ENCODE measurements at regions not wholly inside any gene's neighbourhood (a gene's known extent, or its start where the extent isn't known, plus 50 kb on each side); places are given as distances from the start of the nearest gene placed in this dataset.
"Not testable (repeated sequence)": the region's sequence is repeated elsewhere in the genome, so short reads cannot be mapped to it uniquely, and the experiment has no call there.

DNA sequence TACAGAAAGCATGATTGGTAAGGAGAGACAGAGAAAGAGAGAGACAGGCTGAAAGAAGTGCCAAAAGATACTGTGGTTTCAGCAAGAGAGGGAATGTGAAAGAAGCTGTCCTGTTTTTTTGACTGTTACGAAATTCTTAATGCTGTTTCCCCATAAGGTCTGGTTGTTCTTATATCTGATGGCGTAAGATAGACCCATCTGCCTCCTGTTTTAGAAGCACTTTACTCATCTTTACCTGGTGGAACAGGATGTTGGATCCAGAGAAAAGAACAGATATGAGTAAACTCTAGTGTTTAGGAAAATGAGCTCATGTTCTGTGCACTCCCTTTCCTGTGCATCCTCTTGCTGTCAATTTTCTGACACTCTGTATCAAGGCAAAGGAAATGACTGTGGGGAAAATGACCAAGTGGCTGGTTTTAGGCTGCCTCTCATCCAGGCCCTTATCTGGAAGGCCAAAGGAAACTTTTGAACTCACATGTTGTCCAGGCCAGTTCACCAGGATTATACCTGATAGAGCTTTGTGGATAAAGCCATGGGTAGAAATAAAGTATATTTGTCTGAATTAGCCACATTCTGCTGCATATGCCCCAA lies 311.7 kb upstream of the HTR2C start:
- no peaks in the 10 kb centered on the region for H3K36me3 Mint-ChIP-seq (ENCODE audit: low read depth)
- H3K4me3 Mint-ChIP-seq, result no peak overlapping the region
- DNase-seq (no peak), ATAC-seq (no peak)
- ChIA-PET POLR2A (no interaction called here), CTCF (no interaction called here)
- no peaks in the 10 kb centered on the region for H3K27me3 Mint-ChIP-seq
- H3K9me3 Mint-ChIP-seq (ENCODE audit: low read depth), result no peaks in the 10 kb centered on the region
- no peaks in the 10 kb centered on the region for H3K4me1 Mint-ChIP-seq
- intact Hi-C loops (cut with DNase I, micrococcal nuclease), result no loop called here
- H3K27ac Mint-ChIP-seq, result no peak overlapping the region

DNA sequence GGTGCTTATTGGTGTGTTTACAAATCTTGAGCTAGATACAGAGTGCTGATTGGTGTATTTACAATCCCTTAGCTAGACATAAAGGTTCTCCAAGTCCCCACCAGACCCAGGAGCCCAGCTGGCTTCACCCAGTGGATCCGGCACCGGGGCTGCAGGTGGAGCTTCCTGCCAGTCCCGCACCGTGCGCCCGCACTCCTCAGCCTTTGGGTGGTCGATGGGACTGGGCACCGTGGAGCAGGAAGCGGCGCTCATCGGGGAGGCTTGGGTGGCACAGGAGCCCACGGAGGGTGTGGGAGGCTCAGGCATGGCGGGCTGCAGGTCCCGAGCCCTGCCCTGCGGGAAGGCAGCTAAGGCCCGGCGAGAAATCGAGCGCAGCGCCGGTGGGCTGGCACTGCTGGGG lies 313.5 kb upstream of the HTR2C start:
- CTCF ChIA-PET; H3K27me3 Mint-ChIP-seq; H3K4me1 Mint-ChIP-seq; DNase-seq; intact Hi-C loops (cut with DNase I, micrococcal nuclease); ATAC-seq; H3K36me3 Mint-ChIP-seq (ENCODE audit: low read depth); H3K27ac Mint-ChIP-seq; H3K4me3 Mint-ChIP-seq; H3K9me3 Mint-ChIP-seq (ENCODE audit: low read depth); POLR2A ChIA-PET: not testable (repeated sequence)

DNA sequence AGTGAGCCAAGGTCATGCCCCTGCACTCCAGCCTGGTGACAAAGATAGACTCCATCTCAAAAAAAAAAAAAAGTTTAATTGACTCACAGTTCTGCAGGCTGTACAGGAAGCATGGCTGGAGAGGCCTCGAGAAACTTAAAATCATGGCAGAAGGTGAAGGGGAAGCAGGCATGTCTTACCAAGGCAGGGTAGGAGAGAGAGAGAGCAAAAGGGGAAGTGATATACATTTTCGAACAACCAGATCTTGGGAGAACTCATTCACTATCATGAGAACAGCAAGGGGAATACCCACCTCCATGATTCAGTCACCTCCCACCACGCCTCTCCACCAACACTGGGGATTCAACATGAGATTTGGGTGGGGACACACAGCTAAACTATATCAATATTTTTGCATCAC lies 315.2 kb upstream of the HTR2C start:
- H3K4me3 Mint-ChIP-seq, result no peak overlapping the region
- no peaks in the 10 kb centered on the region for H3K4me1 Mint-ChIP-seq
- no peaks in the 10 kb centered on the region for H3K36me3 Mint-ChIP-seq (ENCODE audit: low read depth)
- ATAC-seq (no peak), DNase-seq (no peak)
- ChIA-PET POLR2A (no interaction called here), CTCF (no interaction called here)
- no peaks in the 10 kb centered on the region for H3K9me3 Mint-ChIP-seq (ENCODE audit: low read depth)
- no peak overlapping the region for H3K27ac Mint-ChIP-seq
- no peaks in the 10 kb centered on the region for H3K27me3 Mint-ChIP-seq
- intact Hi-C loops (cut with DNase I, micrococcal nuclease), result no loop called here

DNA sequence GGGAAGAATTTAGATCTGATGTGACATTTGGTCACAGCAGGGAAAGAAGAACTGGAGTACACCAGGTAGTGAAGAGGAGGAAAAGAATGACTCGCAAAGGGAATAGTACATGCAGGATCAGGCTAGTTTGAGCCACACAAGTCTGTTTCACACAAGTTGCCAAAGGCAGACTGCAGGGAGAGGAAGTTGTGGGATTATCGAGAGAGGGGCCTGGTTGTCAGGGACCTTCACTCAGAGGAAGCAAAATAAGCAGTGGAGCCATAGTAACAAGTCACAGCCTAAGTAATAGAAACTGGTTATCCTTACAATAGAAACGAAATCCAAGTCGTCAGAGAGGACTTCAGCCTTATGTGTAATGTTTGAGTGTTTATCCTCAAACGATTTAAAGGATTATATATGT lies 316.7 kb upstream of the HTR2C start:
- H3K27me3 Mint-ChIP-seq, result no peaks in the 10 kb centered on the region
- no peak for ATAC-seq
- DNase-seq, result no peak
- intact Hi-C loops (cut with DNase I, micrococcal nuclease), result no loop called here
- no peak overlapping the region for H3K27ac Mint-ChIP-seq
- ChIA-PET POLR2A (no interaction called here), CTCF (no interaction called here)
- H3K9me3 Mint-ChIP-seq (ENCODE audit: low read depth), result no peaks in the 10 kb centered on the region
- H3K4me3 Mint-ChIP-seq, result no peak overlapping the region
- H3K36me3 Mint-ChIP-seq (ENCODE audit: low read depth), result no peaks in the 10 kb centered on the region
- H3K4me1 Mint-ChIP-seq, result no peaks in the 10 kb centered on the region

DNA sequence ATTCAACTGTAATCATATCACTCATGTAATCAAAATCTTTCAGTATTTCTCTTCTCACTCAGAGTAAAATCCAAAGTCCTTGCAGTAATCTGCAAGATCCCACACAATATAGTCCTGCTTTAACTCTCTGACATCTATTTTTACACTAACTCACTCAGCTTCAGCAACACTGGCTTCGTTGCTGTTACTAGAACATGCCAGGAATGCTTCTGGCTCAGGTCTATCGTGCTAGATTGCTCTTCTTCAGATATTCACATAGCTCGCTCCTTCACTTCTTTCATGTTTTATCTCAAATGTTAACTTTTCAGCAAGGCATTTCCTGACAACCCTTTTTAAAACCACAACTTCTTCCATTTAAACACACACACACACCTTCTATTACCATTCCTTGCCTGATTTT lies 331.7 kb upstream of the HTR2C start:
- ChIA-PET POLR2A (no interaction called here), CTCF (no interaction called here)
- Mint-ChIP-seq H3K4me1 (no peaks in the 10 kb centered on the region), H3K36me3 (ENCODE audit: low read depth) (no peaks in the 10 kb centered on the region), H3K27ac (no peak overlapping the region), H3K9me3 (ENCODE audit: low read depth) (peaks cover 5% of the 10 kb centered on the region), H3K27me3 (no peaks in the 10 kb centered on the region), H3K4me3 (no peak overlapping the region)
- no peak for ATAC-seq
- intact Hi-C loops (cut with DNase I, micrococcal nuclease), result no loop called here
- DNase-seq, result no peak

DNA sequence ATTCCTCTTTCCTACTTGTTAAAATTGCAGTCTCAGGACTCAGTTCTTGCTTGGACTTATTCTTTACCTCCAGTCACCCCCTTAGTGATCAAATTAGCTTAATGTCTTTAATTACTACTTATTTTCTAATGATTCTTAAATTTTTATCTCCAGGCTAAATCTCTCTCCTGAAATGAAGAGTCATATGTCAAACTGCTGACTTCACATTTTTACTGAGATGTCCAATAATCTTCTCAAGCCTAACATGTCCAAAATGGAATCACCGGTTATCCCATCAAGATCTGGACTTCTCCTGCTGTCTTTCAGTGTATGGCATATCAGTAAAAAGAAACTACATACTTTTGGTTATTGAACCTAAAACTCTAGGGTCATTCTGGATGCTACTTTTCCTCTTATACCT lies 332.3 kb upstream of the HTR2C start:
- intact Hi-C loops (cut with DNase I, micrococcal nuclease), result no loop called here
- H3K9me3 Mint-ChIP-seq (ENCODE audit: low read depth), result peaks cover 5% of the 10 kb centered on the region
- CTCF ChIA-PET, result no interaction called here
- H3K4me1 Mint-ChIP-seq, result no peaks in the 10 kb centered on the region
- no peaks in the 10 kb centered on the region for H3K27me3 Mint-ChIP-seq
- no peak for ATAC-seq
- POLR2A ChIA-PET, result no interaction called here
- no peak overlapping the region for H3K4me3 Mint-ChIP-seq
- DNase-seq, result no peak
- no peak overlapping the region for H3K27ac Mint-ChIP-seq
- H3K36me3 Mint-ChIP-seq (ENCODE audit: low read depth), result no peaks in the 10 kb centered on the region

DNA sequence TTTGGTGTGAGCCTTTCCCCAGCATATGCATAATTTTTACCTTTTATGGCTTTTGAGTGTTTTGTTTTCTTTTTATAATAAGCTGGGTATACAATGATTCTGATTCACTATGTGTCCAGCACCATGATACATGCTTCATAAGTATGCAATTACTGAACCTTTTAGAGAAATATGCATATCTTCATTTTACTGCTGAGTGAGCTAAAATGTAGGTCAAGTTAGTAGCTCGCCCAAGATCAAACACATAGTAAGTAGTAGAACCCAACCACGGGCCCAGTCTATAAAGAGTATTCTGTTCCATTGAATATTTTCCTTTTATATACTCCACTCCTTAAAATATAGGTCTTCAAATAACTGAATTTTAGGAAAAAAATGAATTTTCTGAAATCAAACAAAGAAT lies 362.4 kb upstream of the HTR2C start:
- CTCF ChIA-PET, result no interaction called here
- intact Hi-C loops (cut with DNase I, micrococcal nuclease), result no loop called here
- Mint-ChIP-seq H3K27ac (no peak overlapping the region), H3K4me3 (no peak overlapping the region), H3K27me3 (no peaks in the 10 kb centered on the region), H3K4me1 (no peaks in the 10 kb centered on the region), H3K36me3 (ENCODE audit: low read depth) (no peaks in the 10 kb centered on the region), H3K9me3 (ENCODE audit: low read depth) (peaks cover 3% of the 10 kb centered on the region)
- no peak for DNase-seq
- POLR2A ChIA-PET, result no interaction called here
- ATAC-seq, result no peak

DNA sequence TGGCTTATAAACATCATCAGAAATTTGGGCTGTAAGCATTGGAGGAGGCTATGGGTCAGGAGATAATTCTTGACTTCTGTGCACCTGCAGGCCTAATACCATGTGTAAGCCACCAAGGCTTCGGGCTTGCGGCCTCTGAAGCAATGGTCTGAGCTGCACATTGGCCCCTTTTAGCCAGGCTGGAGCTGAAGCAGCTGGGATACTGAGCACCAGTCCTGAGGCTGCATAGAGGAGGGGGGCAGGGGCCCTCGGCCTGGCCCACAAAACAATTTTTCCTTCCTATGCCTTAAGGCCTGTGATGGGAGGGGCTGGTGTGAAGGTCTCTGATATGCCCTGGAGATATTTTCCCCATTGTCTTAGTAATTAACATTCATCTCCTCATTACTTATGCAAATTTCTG lies 373.0 kb upstream of the HTR2C start:
- Mint-ChIP-seq H3K36me3 (ENCODE audit: low read depth) (no peaks in the 10 kb centered on the region), H3K4me1 (no peaks in the 10 kb centered on the region), H3K9me3 (ENCODE audit: low read depth) (peaks cover 5% of the 10 kb centered on the region), H3K27ac (no peak overlapping the region), H3K4me3 (no peak overlapping the region), H3K27me3 (no peaks in the 10 kb centered on the region)
- ATAC-seq, result no peak
- ChIA-PET CTCF (no interaction called here), POLR2A (no interaction called here)
- intact Hi-C loops (cut with DNase I, micrococcal nuclease), result no loop called here
- no peak for DNase-seq

DNA sequence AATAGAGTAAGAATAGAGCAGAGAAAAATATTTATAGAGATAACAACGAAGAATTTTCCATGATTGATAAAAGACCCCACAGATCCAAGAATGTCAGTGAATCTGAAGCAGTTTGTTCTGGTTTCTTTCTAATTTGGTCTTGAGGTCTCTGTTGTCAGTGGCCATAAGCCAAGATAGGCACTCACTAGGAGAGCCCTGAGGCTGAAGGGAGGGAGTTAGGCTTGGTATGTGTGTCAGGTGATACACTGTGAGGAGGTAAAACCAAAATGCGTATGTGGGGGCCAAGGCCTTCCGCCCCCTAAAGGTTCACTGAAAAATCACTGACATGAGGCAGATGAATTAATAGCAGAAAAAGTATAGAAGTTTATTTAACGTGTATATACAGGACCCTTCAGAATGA lies 382.3 kb upstream of the HTR2C start:
- Mint-ChIP-seq H3K4me3 (no peak overlapping the region), H3K4me1 (no peaks in the 10 kb centered on the region), H3K9me3 (ENCODE audit: low read depth) (peaks cover 3% of the 10 kb centered on the region), H3K27me3 (no peaks in the 10 kb centered on the region), H3K27ac (no peak overlapping the region), H3K36me3 (ENCODE audit: low read depth) (no peaks in the 10 kb centered on the region)
- ATAC-seq (no peak), DNase-seq (no peak)
- CTCF ChIA-PET, result no interaction called here
- intact Hi-C loops (cut with DNase I, micrococcal nuclease), result no loop called here
- POLR2A ChIA-PET, result no interaction called here

DNA sequence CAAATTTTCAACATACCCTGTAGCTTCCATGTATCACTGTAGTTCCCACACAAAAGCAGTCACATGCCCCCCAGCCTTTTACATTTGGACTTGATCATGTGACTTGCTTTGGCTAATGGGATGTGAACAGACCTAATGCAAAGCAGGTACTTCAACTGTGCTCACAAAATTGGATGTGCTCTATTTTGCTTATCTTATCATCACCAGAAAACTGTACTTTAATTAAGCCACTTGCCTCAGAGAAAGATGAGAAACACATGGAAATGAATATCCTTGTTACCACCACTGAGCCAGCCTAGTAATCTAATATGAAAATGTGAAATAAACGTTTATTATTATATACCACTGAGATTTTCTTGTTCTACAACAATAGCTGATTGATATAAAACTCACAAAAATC lies 402.7 kb upstream of the HTR2C start:
- DNase-seq (no peak), ATAC-seq (no peak)
- H3K4me3 Mint-ChIP-seq, result no peak overlapping the region
- POLR2A ChIA-PET, result no interaction called here
- H3K27me3 Mint-ChIP-seq, result no peaks in the 10 kb centered on the region
- H3K4me1 Mint-ChIP-seq, result no peaks in the 10 kb centered on the region
- H3K27ac Mint-ChIP-seq, result no peak overlapping the region
- CTCF ChIA-PET, result no interaction called here
- no peaks in the 10 kb centered on the region for H3K36me3 Mint-ChIP-seq (ENCODE audit: low read depth)
- H3K9me3 Mint-ChIP-seq (ENCODE audit: low read depth), result peaks cover 4% of the 10 kb centered on the region
- intact Hi-C loops (cut with DNase I, micrococcal nuclease), result no loop called here

DNA sequence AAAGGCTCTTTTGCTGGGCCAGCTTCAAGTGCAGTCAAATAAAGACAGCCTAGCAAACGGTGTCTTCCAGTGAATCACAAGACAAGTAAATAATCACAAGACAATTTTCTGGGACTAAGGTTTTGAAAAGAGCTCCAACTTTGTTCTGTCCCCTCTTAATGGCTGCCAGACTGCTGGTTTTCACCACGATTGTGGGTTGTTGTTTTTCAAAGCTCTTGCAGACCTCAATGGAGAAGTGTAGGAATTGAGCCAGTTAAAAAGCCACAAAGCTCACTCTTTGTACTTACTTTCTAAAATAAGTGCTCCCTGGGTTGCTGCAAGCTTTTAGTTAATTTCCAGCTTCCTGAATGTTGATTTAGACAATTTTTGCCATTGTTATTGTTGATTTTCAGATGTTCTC lies 405.8 kb upstream of the HTR2C start:
- H3K27ac Mint-ChIP-seq, result no peak overlapping the region
- no peaks in the 10 kb centered on the region for H3K4me1 Mint-ChIP-seq
- ATAC-seq (no peak), DNase-seq (no peak)
- ChIA-PET CTCF (no interaction called here), POLR2A (no interaction called here)
- intact Hi-C loops (cut with DNase I, micrococcal nuclease), result no loop called here
- peaks cover 2% of the 10 kb centered on the region for H3K9me3 Mint-ChIP-seq (ENCODE audit: low read depth)
- H3K27me3 Mint-ChIP-seq, result no peaks in the 10 kb centered on the region
- no peak overlapping the region for H3K4me3 Mint-ChIP-seq
- no peaks in the 10 kb centered on the region for H3K36me3 Mint-ChIP-seq (ENCODE audit: low read depth)

DNA sequence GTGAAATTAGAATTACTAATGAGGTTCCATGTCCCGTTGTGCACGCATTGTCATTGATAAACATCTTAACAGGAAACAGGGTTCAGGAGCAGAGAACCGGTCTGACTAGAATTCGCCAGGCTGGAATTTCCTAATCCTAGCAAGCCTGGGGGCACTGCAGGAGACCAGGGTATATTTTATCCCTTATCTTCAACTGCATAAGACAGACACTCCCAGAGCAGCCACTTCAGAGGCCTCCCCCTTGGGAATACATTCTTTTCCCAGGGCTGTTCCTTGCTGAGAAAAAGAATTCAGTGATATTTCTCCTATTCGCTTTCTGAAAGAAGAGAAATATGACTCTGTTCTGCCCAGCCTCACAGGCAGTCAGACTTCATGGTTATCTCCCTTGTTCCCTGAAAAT lies 416.6 kb upstream of the HTR2C start:
- H3K9me3 Mint-ChIP-seq (ENCODE audit: low read depth); H3K27me3 Mint-ChIP-seq; ATAC-seq; H3K27ac Mint-ChIP-seq; intact Hi-C loops (cut with DNase I, micrococcal nuclease); CTCF ChIA-PET; DNase-seq; POLR2A ChIA-PET; H3K36me3 Mint-ChIP-seq (ENCODE audit: low read depth); H3K4me3 Mint-ChIP-seq; H3K4me1 Mint-ChIP-seq: not testable (repeated sequence)

DNA sequence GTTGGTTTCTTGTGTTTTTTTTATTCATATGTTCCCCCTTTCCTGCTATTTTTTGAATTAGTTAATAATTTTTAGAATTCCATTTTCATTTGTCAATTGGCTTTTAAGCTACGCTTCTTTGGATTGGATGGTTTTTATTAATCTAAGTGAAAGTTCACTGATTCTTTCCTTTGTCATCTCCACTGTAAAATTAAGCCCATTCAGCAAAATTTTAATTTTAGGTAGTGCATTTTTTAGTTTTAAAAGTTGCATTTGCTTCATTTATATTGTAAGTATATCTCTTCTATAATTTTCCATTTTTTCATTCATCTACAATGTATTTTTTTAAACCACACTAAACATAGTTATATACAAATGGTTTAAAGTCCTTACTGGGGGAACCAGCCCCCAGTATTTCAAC lies 417.3 kb upstream of the HTR2C start:
- ChIA-PET POLR2A (no interaction called here), CTCF (no interaction called here)
- no peak for DNase-seq
- H3K9me3 Mint-ChIP-seq (ENCODE audit: low read depth), result no peaks in the 10 kb centered on the region
- H3K36me3 Mint-ChIP-seq (ENCODE audit: low read depth), result no peaks in the 10 kb centered on the region
- no peaks in the 10 kb centered on the region for H3K4me1 Mint-ChIP-seq
- intact Hi-C loops (cut with DNase I, micrococcal nuclease), result no loop called here
- H3K27ac Mint-ChIP-seq, result no peak overlapping the region
- ATAC-seq, result no peak
- H3K27me3 Mint-ChIP-seq, result no peaks in the 10 kb centered on the region
- no peak overlapping the region for H3K4me3 Mint-ChIP-seq

All from activated CD4-positive, alpha-beta T cell treated with anti-CD3 and anti-CD28 coated beads for 36 hours (primary cell).